Type B pancreatic cell (in vitro differentiated cells): ENCODE measurements at regions not wholly inside any gene's neighbourhood (a gene's known extent, or its start where the extent isn't known, plus 50 kb on each side); places are given as distances from the start of the nearest gene placed in this dataset.
A peak's percentile ranks its signal among the peaks of the same experiment; 100 is the strongest.
"Not testable (repeated sequence)": the region's sequence is repeated elsewhere in the genome, so short reads cannot be mapped to it uniquely, and the experiment has no call there.

Experiments
- DNase-seq: peaks from one replicate; pipeline ENCODE4 v3.0.0; 2021; ENCODE audit warnings: mixed read lengths; ENCODE audit not compliant: unreplicated experiment; ENCODE audit errors: extremely low spot score
- H3K27ac Mint-ChIP-seq: 2 replicates; pipeline ENCODE4 v1.8.0; 2021; ENCODE audit warnings: mild to moderate bottlenecking, mixed read lengths
- H3K27me3 Mint-ChIP-seq: 2 replicates; pipeline ENCODE4 v1.8.0; 2021; ENCODE audit warnings: mixed read lengths
- H3K36me3 Mint-ChIP-seq: 2 replicates; pipeline ENCODE4 v1.8.0; 2021; ENCODE audit warnings: mixed read lengths
- H3K4me1 Mint-ChIP-seq: one replicate; pipeline ENCODE4 v1.8.0; 2021; ENCODE audit warnings: mixed read lengths; ENCODE audit not compliant: unreplicated experiment
- H3K4me3 Mint-ChIP-seq: 2 replicates; pipeline ENCODE4 v1.8.0; 2021; ENCODE audit warnings: mild to moderate bottlenecking, mixed read lengths
- H3K9me3 Mint-ChIP-seq: 2 replicates; pipeline ENCODE4 v1.8.0; 2021; ENCODE audit warnings: mixed read lengths
- CTCF ChIP-seq: fragments of 200-600 bp; sonication (generic); conservative IDR thresholded peaks from 2 replicates; pipeline ENCODE4 v1.5.0; 2021; ENCODE audit warnings: antibody characterized with exemption, mild to moderate bottlenecking

- H3K9me3 Mint-ChIP-seq = no peaks in the 10 kb centered on the region
- no peaks in the 10 kb centered on the region for H3K4me1 Mint-ChIP-seq
- H3K4me3 Mint-ChIP-seq = no peak overlapping the region
- DNase-seq = no peak
- no peak overlapping the region for H3K27ac Mint-ChIP-seq
- no peaks in the 10 kb centered on the region for H3K36me3 Mint-ChIP-seq
- peaks cover 4% of the 10 kb centered on the region for H3K27me3 Mint-ChIP-seq
- no peak for TF ChIP-seq CTCF
Observed at GRCh38 chr6:99816795-99817194, 177.2 kb downstream of the MCHR2 start.

- H3K27me3 Mint-ChIP-seq = peaks cover 4% of the 10 kb centered on the region
- peaks cover 8% of the 10 kb centered on the region for H3K4me1 Mint-ChIP-seq
- no peak overlapping the region for H3K27ac Mint-ChIP-seq
- no peaks in the 10 kb centered on the region for H3K9me3 Mint-ChIP-seq
- H3K36me3 Mint-ChIP-seq = no peaks in the 10 kb centered on the region
- TF ChIP-seq CTCF = no peak
- no peak overlapping the region for H3K4me3 Mint-ChIP-seq
- no peak for DNase-seq
Observed at GRCh38 chr6:99818161-99818560, 175.9 kb downstream of the MCHR2 start.

DNA sequence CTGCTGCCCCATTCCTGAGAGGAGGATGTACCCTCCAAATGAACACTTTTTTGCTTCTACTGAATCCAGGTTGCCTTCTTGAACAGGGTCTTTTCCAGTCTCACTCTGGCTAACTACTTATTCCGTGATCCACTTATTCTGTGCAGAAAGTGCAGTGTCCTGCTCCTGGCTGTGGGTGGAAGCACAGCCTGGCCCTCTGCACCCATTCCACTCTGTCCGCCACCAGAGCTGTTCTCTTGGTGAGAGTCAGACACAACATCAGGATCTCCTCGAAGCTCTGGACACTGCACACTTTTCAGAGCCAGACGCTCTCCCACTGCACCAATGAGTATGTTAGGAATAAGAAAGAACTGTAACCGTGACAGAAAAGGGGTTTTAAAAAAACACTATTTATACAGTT, 174.2 kb downstream of the MCHR2 start:
- Mint-ChIP-seq H3K27me3 (no peaks in the 10 kb centered on the region), H3K27ac (no peak overlapping the region), H3K36me3 (no peaks in the 10 kb centered on the region), H3K9me3 (no peaks in the 10 kb centered on the region), H3K4me3 (no peak overlapping the region), H3K4me1 (peaks cover 10% of the 10 kb centered on the region)
- TF ChIP-seq CTCF = no peak
- DNase-seq = no peak

DNA sequence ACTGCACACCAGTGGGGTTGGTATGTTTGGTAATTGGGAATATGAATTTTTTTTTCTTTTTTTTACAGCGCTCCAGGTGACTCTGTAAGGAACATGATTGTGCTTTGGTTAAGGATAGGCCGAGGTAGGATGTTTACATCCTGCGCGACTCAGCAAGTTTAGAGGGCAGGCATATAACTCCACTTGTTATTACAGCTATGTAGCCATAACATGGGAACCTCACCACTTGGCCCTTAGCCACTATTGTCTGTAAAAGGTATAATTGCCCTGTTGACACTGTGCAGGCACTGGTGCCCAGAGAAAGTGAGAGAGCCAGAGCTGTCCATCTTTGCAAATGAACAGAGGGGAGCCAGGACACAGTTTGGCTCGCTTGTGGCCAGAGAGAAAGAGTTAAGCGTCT, 172.9 kb downstream of the MCHR2 start:
- DNase-seq = no peak
- Mint-ChIP-seq H3K27ac (no peak overlapping the region), H3K36me3 (no peaks in the 10 kb centered on the region), H3K4me3 (no peak overlapping the region), H3K27me3 (no peaks in the 10 kb centered on the region), H3K9me3 (no peaks in the 10 kb centered on the region), H3K4me1 (peaks cover 10% of the 10 kb centered on the region)
- TF ChIP-seq CTCF = no peak

DNA sequence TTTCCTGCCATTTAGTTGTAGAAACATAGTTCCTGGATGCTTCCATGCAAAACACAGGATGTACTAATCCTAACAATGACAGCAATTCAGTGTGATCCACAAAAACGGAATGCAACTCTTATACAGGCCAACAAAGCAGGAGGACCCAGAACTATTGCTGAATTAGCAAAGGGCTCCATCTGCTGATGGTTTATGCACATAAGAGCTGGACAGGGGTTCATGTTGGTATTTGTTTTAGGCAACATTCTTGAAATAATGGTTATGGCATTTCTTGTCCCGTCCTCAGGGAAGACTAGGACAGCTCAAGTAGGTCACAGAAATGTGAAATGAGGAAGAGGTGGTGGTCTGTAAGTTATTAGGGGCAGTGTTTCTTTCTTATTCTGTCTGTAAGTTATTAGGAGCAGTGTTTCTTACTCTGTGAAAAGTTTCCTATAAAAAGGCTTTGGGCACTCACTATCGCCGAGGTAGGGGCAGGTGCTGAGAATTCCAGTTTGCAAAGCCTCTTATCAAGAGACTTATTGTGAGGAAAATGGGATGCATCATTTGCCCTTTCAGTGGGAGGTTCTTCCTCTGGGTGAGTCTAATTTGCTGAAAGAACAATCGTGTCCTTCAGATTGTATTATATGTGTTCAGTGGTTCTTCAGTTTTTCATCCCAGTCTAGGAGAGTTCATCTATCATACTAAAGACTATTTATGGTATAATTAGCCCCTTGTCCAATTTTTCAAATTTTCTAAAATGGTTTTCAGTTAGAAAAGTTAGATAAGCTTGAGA, 171.1 kb downstream of the MCHR2 start:
- H3K4me1 Mint-ChIP-seq = peaks cover 10% of the 10 kb centered on the region
- no peaks in the 10 kb centered on the region for H3K9me3 Mint-ChIP-seq
- no peak for DNase-seq
- no peaks in the 10 kb centered on the region for H3K36me3 Mint-ChIP-seq
- no peaks in the 10 kb centered on the region for H3K27me3 Mint-ChIP-seq
- peak overlapping the region; percentile 40 for H3K27ac Mint-ChIP-seq
- peak; percentile 73 for TF ChIP-seq CTCF
- peak overlapping the region; percentile 86 for H3K4me3 Mint-ChIP-seq

- not testable (repeated sequence) for DNase-seq, H3K9me3 Mint-ChIP-seq, H3K27me3 Mint-ChIP-seq, H3K36me3 Mint-ChIP-seq
- H3K4me1 Mint-ChIP-seq = peaks cover 10% of the 10 kb centered on the region
- peak overlapping the region; percentile 86 for H3K4me3 Mint-ChIP-seq
- peak overlapping the region; percentile 40 for H3K27ac Mint-ChIP-seq
Observed at GRCh38 chr6:99823513-99824235, 170.3 kb downstream of the MCHR2 start.
